ENCODE measurements at regions not wholly inside any gene's neighbourhood (a gene's known extent, or its start where the extent isn't known, plus 50 kb on each side); places are given as distances from the start of the nearest gene placed in this dataset.
A peak's percentile ranks its signal among the peaks of the same experiment; 100 is the strongest.

- Mint-ChIP-seq H3K4me3 (no peak overlapping the region), H3K27me3 (no peaks in the 10 kb centered on the region), H3K9me3 (no peaks in the 10 kb centered on the region), H3K4me1 (peaks cover 3% of the 10 kb centered on the region), H3K36me3 (no peaks in the 10 kb centered on the region), H3K27ac (no peak overlapping the region)
- DNase-seq, result no peak
- CTCF ChIA-PET, result no interaction called here
Measured at GRCh38 chr18:73881396-73881917, 266.2 kb downstream of the FBXO15 start.

GRCh38 chr18:73880387-73880786 lies 267.2 kb downstream of the FBXO15 start:
- Mint-ChIP-seq H3K9me3 (no peaks in the 10 kb centered on the region), H3K4me3 (no peak overlapping the region), H3K36me3 (no peaks in the 10 kb centered on the region), H3K27me3 (no peaks in the 10 kb centered on the region), H3K27ac (peak overlapping the region; percentile 15), H3K4me1 (peaks cover 3% of the 10 kb centered on the region)
- CTCF ChIA-PET, result no interaction called here
- no peak for DNase-seq

GRCh38 chr18:73879766-73880165 lies 267.9 kb downstream of the FBXO15 start:
- Mint-ChIP-seq H3K4me3 (no peak overlapping the region), H3K27ac (no peak overlapping the region), H3K9me3 (no peaks in the 10 kb centered on the region), H3K27me3 (no peaks in the 10 kb centered on the region), H3K36me3 (no peaks in the 10 kb centered on the region), H3K4me1 (peaks cover 3% of the 10 kb centered on the region)
- DNase-seq, result no peak
- CTCF ChIA-PET, result no interaction called here

- CTCF ChIA-PET, result no interaction called here
- peaks cover 3% of the 10 kb centered on the region for H3K4me1 Mint-ChIP-seq
- H3K27ac Mint-ChIP-seq, result no peak overlapping the region
- no peaks in the 10 kb centered on the region for H3K36me3 Mint-ChIP-seq
- H3K9me3 Mint-ChIP-seq, result no peaks in the 10 kb centered on the region
- no peak for DNase-seq
- H3K4me3 Mint-ChIP-seq, result no peak overlapping the region
- H3K27me3 Mint-ChIP-seq, result no peaks in the 10 kb centered on the region
Measured at GRCh38 chr18:73879328-73879727, 268.3 kb downstream of the FBXO15 start.

GRCh38 chr18:73869182-73869581 lies 278.5 kb downstream of the FBXO15 start:
- Mint-ChIP-seq H3K27ac (no peak overlapping the region), H3K4me3 (no peak overlapping the region), H3K27me3 (peaks cover 3% of the 10 kb centered on the region), H3K9me3 (no peaks in the 10 kb centered on the region), H3K36me3 (no peaks in the 10 kb centered on the region), H3K4me1 (no peaks in the 10 kb centered on the region)
- no peak for DNase-seq
- CTCF ChIA-PET, result interaction anchor here (0.7 kb wide), 1 partner anchor 129 kb away, joined by 3 read pairs; no protein-coding TSS in a partner anchor

GRCh38 chr18:73861771-73862170 lies 285.9 kb downstream of the FBXO15 start:
- H3K27me3 Mint-ChIP-seq, result no peaks in the 10 kb centered on the region
- CTCF ChIA-PET, result no interaction called here
- DNase-seq, result no peak
- H3K27ac Mint-ChIP-seq, result no peak overlapping the region
- H3K9me3 Mint-ChIP-seq, result no peaks in the 10 kb centered on the region
- no peak overlapping the region for H3K4me3 Mint-ChIP-seq
- no peaks in the 10 kb centered on the region for H3K36me3 Mint-ChIP-seq
- H3K4me1 Mint-ChIP-seq, result peaks cover 3% of the 10 kb centered on the region

GRCh38 chr18:73859837-73860397 lies 287.7 kb downstream of the FBXO15 start:
- Mint-ChIP-seq H3K27me3 (no peaks in the 10 kb centered on the region), H3K36me3 (no peaks in the 10 kb centered on the region), H3K4me1 (peaks cover 3% of the 10 kb centered on the region), H3K27ac (no peak overlapping the region), H3K4me3 (no peak overlapping the region), H3K9me3 (no peaks in the 10 kb centered on the region)
- CTCF ChIA-PET, result no interaction called here
- DNase-seq, result no peak

- Mint-ChIP-seq H3K36me3 (no peaks in the 10 kb centered on the region), H3K27ac (no peak overlapping the region), H3K9me3 (no peaks in the 10 kb centered on the region), H3K4me3 (no peak overlapping the region), H3K4me1 (no peaks in the 10 kb centered on the region), H3K27me3 (no peaks in the 10 kb centered on the region)
- no peak for DNase-seq
- CTCF ChIA-PET, result no interaction called here
Measured at GRCh38 chr18:73852789-73853549, 294.7 kb downstream of the FBXO15 start.

GRCh38 chr18:73850782-73851181 lies 296.9 kb downstream of the FBXO15 start:
- H3K27ac Mint-ChIP-seq, result no peak overlapping the region
- H3K4me3 Mint-ChIP-seq, result no peak overlapping the region
- no peaks in the 10 kb centered on the region for H3K27me3 Mint-ChIP-seq
- no peaks in the 10 kb centered on the region for H3K36me3 Mint-ChIP-seq
- no peaks in the 10 kb centered on the region for H3K4me1 Mint-ChIP-seq
- H3K9me3 Mint-ChIP-seq, result no peaks in the 10 kb centered on the region
- no peak for DNase-seq
- CTCF ChIA-PET, result no interaction called here

- DNase-seq, result no peak
- no peak overlapping the region for H3K4me3 Mint-ChIP-seq
- H3K4me1 Mint-ChIP-seq, result no peaks in the 10 kb centered on the region
- CTCF ChIA-PET, result interaction anchor here (0.6 kb wide), 1 partner anchor 1145 kb away, joined by 3 read pairs; no protein-coding TSS in a partner anchor
- H3K27ac Mint-ChIP-seq, result no peak overlapping the region
- no peaks in the 10 kb centered on the region for H3K9me3 Mint-ChIP-seq
- no peaks in the 10 kb centered on the region for H3K27me3 Mint-ChIP-seq
- no peaks in the 10 kb centered on the region for H3K36me3 Mint-ChIP-seq
Measured at GRCh38 chr18:73848656-73849055, 299.0 kb downstream of the FBXO15 start.

- Mint-ChIP-seq H3K4me1 (no peaks in the 10 kb centered on the region), H3K27ac (no peak overlapping the region), H3K36me3 (no peaks in the 10 kb centered on the region), H3K27me3 (no peaks in the 10 kb centered on the region), H3K9me3 (no peaks in the 10 kb centered on the region), H3K4me3 (no peak overlapping the region)
- CTCF ChIA-PET, result interaction anchor here (1.7 to 2.0 kb wide), 2 partner anchors 14 to 1080 kb away, joined by 4 to 9 read pairs; no protein-coding TSS in a partner anchor
- no peak for DNase-seq
Measured at GRCh38 chr18:73843455-73843854, 304.2 kb downstream of the FBXO15 start.

- CTCF ChIA-PET, result interaction anchor here (1.0 to 2.0 kb wide), 4 partner anchors 11 to 1080 kb away, joined by 3 to 9 read pairs (median 4); no protein-coding TSS in a partner anchor
- H3K9me3 Mint-ChIP-seq, result no peaks in the 10 kb centered on the region
- no peaks in the 10 kb centered on the region for H3K36me3 Mint-ChIP-seq
- no peaks in the 10 kb centered on the region for H3K27me3 Mint-ChIP-seq
- no peak overlapping the region for H3K4me3 Mint-ChIP-seq
- no peak overlapping the region for H3K27ac Mint-ChIP-seq
- peak; percentile 57 for DNase-seq
- H3K4me1 Mint-ChIP-seq, result no peaks in the 10 kb centered on the region
Measured at GRCh38 chr18:73842795-73843394, 304.7 kb downstream of the FBXO15 start.

- Mint-ChIP-seq H3K27ac (no peak overlapping the region), H3K4me3 (no peak overlapping the region), H3K36me3 (no peaks in the 10 kb centered on the region), H3K27me3 (no peaks in the 10 kb centered on the region), H3K4me1 (no peaks in the 10 kb centered on the region), H3K9me3 (no peaks in the 10 kb centered on the region)
- CTCF ChIA-PET, result interaction anchor here (1.1 to 1.7 kb wide), 3 partner anchors 12 to 1078 kb away, joined by 3 to 4 read pairs (median 4); no protein-coding TSS in a partner anchor
- no peak for DNase-seq
Measured at GRCh38 chr18:73841661-73842060, 306.0 kb downstream of the FBXO15 start.

GRCh38 chr18:73840319-73840945 lies 307.2 kb downstream of the FBXO15 start:
- Mint-ChIP-seq H3K9me3 (no peaks in the 10 kb centered on the region), H3K27ac (no peak overlapping the region), H3K36me3 (no peaks in the 10 kb centered on the region), H3K4me1 (no peaks in the 10 kb centered on the region), H3K4me3 (no peak overlapping the region), H3K27me3 (no peaks in the 10 kb centered on the region)
- CTCF ChIA-PET, result no interaction called here
- DNase-seq, result no peak

Data from activated naive CD4-positive, alpha-beta T cell treated with anti-CD3 and anti-CD28 coated beads, Interleukin-2, amount 10 ng/mL, durations not matched to agents 7 days and 5 days (primary cell).